Left colon (tissue), 2 donors: ENCODE measurements at regions not wholly inside any gene's neighbourhood (a gene's known extent, or its start where the extent isn't known, plus 50 kb on each side); places are given as distances from the start of the nearest gene placed in this dataset.

ENCODE experiments used
- ATAC-seq: fragments of 200-7000 bp; cut with Tn5 transposase; one replicate; pipeline ENCODE4 v1.9.1; 2020; ENCODE audit warnings: mild to moderate bottlenecking, moderate library complexity
- DNase-seq, 2 donors: peaks; one replicate each; pipeline ENCODE4 v3.0.0-alpha.2; 2020
- intact Hi-C, 2 donors: fragments of 100-400 bp; cut with DNase I in 1 of 2; cut with micrococcal nuclease in 1 of 2; formaldehyde crosslinking; loops; one replicate each; pipeline versions ENCODE4 v1.11.2 to v1.14.0; 2022; cut with DNase I, micrococcal nuclease
- donor health status: DM: no; HTN: no; CAD: no.
- donor health status: DM: yes; HTN: yes; CAD: no.

GRCh38 chr11:71070490-71071453 is 181.6 kb downstream of the SHANK2 start:
- intact Hi-C loops: no loop called here
- DNase-seq (no peak), ATAC-seq (no peak)

GRCh38 chr11:71068963-71069362 is 183.4 kb downstream of the SHANK2 start:
- intact Hi-C loops: no loop called here
- no peak for DNase-seq
- ATAC-seq: no peak

- intact Hi-C loops: no loop called here
Measured at GRCh38 chr11:71067753-71068152, 184.6 kb downstream of the SHANK2 start.

GRCh38 chr11:71066311-71066710 is 186.1 kb downstream of the SHANK2 start:
- DNase-seq (no peak), ATAC-seq (no peak)
- intact Hi-C loops: no loop called here

More at GRCh38 chr11:71067753-71068152, 184.6 kb downstream of the SHANK2 start:
- ATAC-seq (no peak), DNase-seq (no peak)

- DNase-seq (no peak), ATAC-seq (no peak)
- intact Hi-C loops: no loop called here
Measured at GRCh38 chr11:71065841-71066240, 186.5 kb downstream of the SHANK2 start.

GRCh38 chr11:71064702-71065515 is 187.5 kb downstream of the SHANK2 start:
- DNase-seq (no peak), ATAC-seq (no peak)
- intact Hi-C loops: no loop called here

- DNase-seq: no peak
- intact Hi-C loops: no loop called here
- ATAC-seq: no peak
Measured at GRCh38 chr11:71064183-71064582, 188.2 kb downstream of the SHANK2 start.

- DNase-seq: no peak
- intact Hi-C loops: no loop called here
- ATAC-seq: no peak
Measured at GRCh38 chr11:71063129-71063528, 189.2 kb downstream of the SHANK2 start.

GRCh38 chr11:71062199-71062598 is 190.2 kb downstream of the SHANK2 start:
- ATAC-seq: no peak
- intact Hi-C loops: no loop called here
- DNase-seq: no peak

- ATAC-seq: no peak
- intact Hi-C loops: no loop called here
- DNase-seq: no peak
Measured at GRCh38 chr11:71060391-71060791, 192.0 kb downstream of the SHANK2 start.

GRCh38 chr11:71059662-71060061 is 192.7 kb downstream of the SHANK2 start:
- ATAC-seq (no peak), DNase-seq (no peak)
- intact Hi-C loops: no loop called here

GRCh38 chr11:71055925-71056324 is 196.5 kb downstream of the SHANK2 start:
- DNase-seq: no peak
- intact Hi-C loops: no loop called here
- no peak for ATAC-seq
